ENCODE measurements at regions not wholly inside any gene's neighbourhood (a gene's known extent, or its start where the extent isn't known, plus 50 kb on each side); places are given as distances from the start of the nearest gene placed in this dataset.

- TF ChIP-seq CTCF (tag by site-specific recombination; IDR thresholded peaks at IDR 0.05) (no peak), RBAK (tag by site-specific recombination; IDR thresholded peaks at IDR 0.05) (no peak), ZXDB (tag by site-specific recombination; IDR thresholded peaks at IDR 0.05) (peak; percentile 96), PRDM6 (tag by site-specific recombination; IDR thresholded peaks at IDR 0.05) (peak; percentile 94), ZNF362 (tag by site-specific recombination; IDR thresholded peaks at IDR 0.05) (no peak), ZNF585B (tag by site-specific recombination; IDR thresholded peaks at IDR 0.05) (no peak), ZNF596 (tag by site-specific recombination; IDR thresholded peaks at IDR 0.05) (peak; percentile 79), OVOL3 (tag by site-specific recombination; IDR thresholded peaks at IDR 0.05) (peak; percentile 87; the same call in 1 of the 2 replicates), ZFHX2 (tag by site-specific recombination; conservative IDR thresholded peaks at IDR 0.05) (peak; percentile 21; the same call in 1 of the 2 replicates), KLF10 (tag by site-specific recombination; IDR thresholded peaks at IDR 0.05) (peak; percentile 89), ZNF292 (tag by site-specific recombination; IDR thresholded peaks at IDR 0.05; ENCODE audit: borderline replicate concordance, low read depth) (no peak), ZBTB11 (tag by site-specific recombination; conservative IDR thresholded peaks at IDR 0.05; ENCODE audit: low read depth) (no peak), PRDM1 (tag by site-specific recombination; IDR thresholded peaks at IDR 0.05) (no peak), ZSCAN4 (tag by site-specific recombination; IDR thresholded peaks at IDR 0.05) (peak; percentile 67), ZNF629 (tag by site-specific recombination; IDR thresholded peaks at IDR 0.05) (peak; percentile 91), ZNF843 (tag by site-specific recombination; IDR thresholded peaks at IDR 0.05) (peak; percentile 99), ZBTB49 (tag by site-specific recombination; IDR thresholded peaks at IDR 0.05; ENCODE audit: low read depth) (no peak), ZNF623 (tag by site-specific recombination; IDR thresholded peaks at IDR 0.05) (peak; percentile 37; the same call in 1 of the 2 replicates), ZNF366 (tag by site-specific recombination; conservative IDR thresholded peaks at IDR 0.05) (peak; percentile 91), REST (tag by site-specific recombination; IDR thresholded peaks at IDR 0.05) (0 out of 2 replicates have a peak, but pooled peaks have one; percentile 26), ZNF610 (tag by site-specific recombination; IDR thresholded peaks at IDR 0.05; ENCODE audit: borderline replicate concordance) (no peak), ZNF837 (tag by site-specific recombination; IDR thresholded peaks at IDR 0.05) (no peak), HOXC10 (CRISPR knock-in tag; IDR thresholded peaks at IDR 0.05) (no peak), ZNF19 (tag by site-specific recombination; IDR thresholded peaks at IDR 0.05; ENCODE audit: low read depth) (no peak), ZBTB1 (tag by site-specific recombination; IDR thresholded peaks at IDR 0.05) (0 out of 2 replicates have a peak, but pooled peaks have one; percentile 17)
Measured at GRCh38 chr5:124662181-124662781, 84.2 kb downstream of the ZNF608 start (continued).

Measured in HEK293 (cell line).